ENCODE measurements at regions not wholly inside any gene's neighbourhood (a gene's known extent, or its start where the extent isn't known, plus 50 kb on each side); places are given as distances from the start of the nearest gene placed in this dataset.

GRCh38 chr20:12049125-12049524 is 131.4 kb downstream of the BTBD3 start:
- TF ChIP-seq EZH2 (IDR thresholded peaks at IDR 0.05; ENCODE audit: low read length) (no peak), CTCF (optimal IDR thresholded peaks at IDR 0.05 in 1 of 3, IDR thresholded peaks at IDR 0.05 in 1 of 3, conservative IDR thresholded peaks at IDR 0.05 in 1 of 3; ENCODE audit: extremely low read depth in 1 of 3, insufficient read depth in 2 of 3, low read length in 3 of 3) (no peak)
- H3K4me3 ChIP-seq (ENCODE audit: control insufficient read depth in 2 of 3, extremely low read depth in 1 of 3, insufficient read depth in 2 of 3, low read depth in 1 of 3, low read length in 3 of 3), result no peak overlapping the region
- no peak overlapping the region for H2AFZ ChIP-seq (ENCODE audit: control insufficient read depth, low read length)
- no peaks in the 10 kb centered on the region for H3K27me3 ChIP-seq (ENCODE audit: control insufficient read depth, extremely low read depth, insufficient read depth, low read length)
- H3K36me3 ChIP-seq (ENCODE audit: control insufficient read depth in 2 of 2, extremely low read depth in 1 of 2, insufficient read depth in 2 of 2, low read length in 2 of 2), result no peaks in the 10 kb centered on the region
- dilution Hi-C loops (cut with MboI; ENCODE audit: extremely low pct_ligation_motif_present, low sequenced_read_pairs), result no loop called here
- no peaks in the 10 kb centered on the region for H3K9me1 ChIP-seq (ENCODE audit: control insufficient read depth, extremely low read depth, insufficient read depth, low read length)
- no peaks in the 10 kb centered on the region for H3K79me2 ChIP-seq (ENCODE audit: control insufficient read depth, insufficient read depth, low read length)
- no peak overlapping the region for H3K27ac ChIP-seq (ENCODE audit: control insufficient read depth, insufficient read depth, low read length)
- DNase-seq (ENCODE audit: low read depth, low spot score) (no peak), FAIRE-seq (no peak)
- H3K4me1 ChIP-seq (ENCODE audit: control insufficient read depth, extremely low read depth, insufficient read depth, low read length), result peaks cover 13% of the 10 kb centered on the region
- no peaks in the 10 kb centered on the region for H4K20me1 ChIP-seq (ENCODE audit: control insufficient read depth, extremely low read depth, insufficient read depth, low read length)
- H3K4me2 ChIP-seq (ENCODE audit: control insufficient read depth, extremely low read depth, insufficient read depth, low read depth, low read length), result no peak overlapping the region
- no peak overlapping the region for H3K9ac ChIP-seq (ENCODE audit: control insufficient read depth, extremely low read depth, insufficient read depth, low read length)
- no peaks in the 10 kb centered on the region for H3K9me3 ChIP-seq (ENCODE audit: control insufficient read depth, low read depth, low read length)

DNA sequence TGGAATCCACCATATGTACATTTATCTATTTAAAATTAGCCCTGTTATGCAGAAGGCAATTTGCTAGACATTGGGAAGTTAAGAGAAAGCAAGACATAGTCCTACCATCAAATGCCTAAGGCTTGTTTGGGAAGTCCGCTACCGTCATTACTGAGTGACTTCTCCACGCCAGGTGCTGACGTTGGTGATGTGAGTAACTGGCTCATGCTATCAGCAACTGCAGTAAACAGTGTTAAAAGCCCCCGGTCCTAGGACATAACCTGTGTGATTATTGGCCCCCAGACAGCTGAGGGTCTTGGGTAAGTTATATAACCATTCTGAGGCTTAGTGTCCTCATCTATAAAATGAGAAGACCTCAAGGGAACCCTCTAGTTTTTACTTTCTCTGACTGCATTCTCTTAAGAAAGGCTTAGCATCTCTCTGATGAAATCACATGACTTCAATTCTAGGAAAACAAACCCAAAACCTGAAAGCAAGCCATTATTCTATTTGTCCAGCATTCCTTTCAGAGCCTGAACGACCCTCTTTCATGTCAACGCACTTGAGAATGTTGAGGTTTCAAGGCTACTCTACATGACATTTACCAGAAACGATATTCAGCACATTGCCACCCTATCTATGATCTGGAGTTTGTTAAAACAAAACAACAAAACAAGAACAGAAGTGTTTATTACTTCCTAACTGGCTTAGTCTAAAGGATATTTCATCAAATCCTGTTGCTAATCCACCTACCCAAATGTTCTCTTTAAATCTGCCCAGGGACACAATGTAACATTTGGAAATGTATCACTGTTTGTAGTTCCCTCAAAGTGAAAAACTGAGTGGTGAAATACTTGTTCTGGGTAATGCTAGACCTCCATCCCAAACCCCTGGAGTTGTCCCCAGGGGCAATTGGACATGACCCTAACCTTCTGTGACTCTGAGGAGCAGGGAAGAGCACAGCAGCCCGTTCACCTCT is 133.8 kb downstream of the BTBD3 start:
- FAIRE-seq (no peak), DNase-seq (ENCODE audit: low read depth, low spot score) (no peak)
- no peaks in the 10 kb centered on the region for H3K27me3 ChIP-seq (ENCODE audit: control insufficient read depth, extremely low read depth, insufficient read depth, low read length)
- H3K4me3 ChIP-seq (ENCODE audit: control insufficient read depth in 2 of 3, extremely low read depth in 1 of 3, insufficient read depth in 2 of 3, low read depth in 1 of 3, low read length in 3 of 3), result no peak overlapping the region
- no peak overlapping the region for H3K4me2 ChIP-seq (ENCODE audit: control insufficient read depth, extremely low read depth, insufficient read depth, low read depth, low read length)
- H3K9me1 ChIP-seq (ENCODE audit: control insufficient read depth, extremely low read depth, insufficient read depth, low read length), result no peaks in the 10 kb centered on the region
- H3K9ac ChIP-seq (ENCODE audit: control insufficient read depth, extremely low read depth, insufficient read depth, low read length), result no peak overlapping the region
- H4K20me1 ChIP-seq (ENCODE audit: control insufficient read depth, extremely low read depth, insufficient read depth, low read length), result no peaks in the 10 kb centered on the region
- no peak overlapping the region for H2AFZ ChIP-seq (ENCODE audit: control insufficient read depth, low read length)
- peaks cover 13% of the 10 kb centered on the region for H3K4me1 ChIP-seq (ENCODE audit: control insufficient read depth, extremely low read depth, insufficient read depth, low read length)
- dilution Hi-C loops (cut with MboI; ENCODE audit: extremely low pct_ligation_motif_present, low sequenced_read_pairs), result no loop called here
- no peaks in the 10 kb centered on the region for H3K79me2 ChIP-seq (ENCODE audit: control insufficient read depth, insufficient read depth, low read length)
- no peaks in the 10 kb centered on the region for H3K36me3 ChIP-seq (ENCODE audit: control insufficient read depth in 2 of 2, extremely low read depth in 1 of 2, insufficient read depth in 2 of 2, low read length in 2 of 2)
- no peak overlapping the region for H3K27ac ChIP-seq (ENCODE audit: control insufficient read depth, insufficient read depth, low read length)
- TF ChIP-seq CTCF (optimal IDR thresholded peaks at IDR 0.05 in 1 of 3, IDR thresholded peaks at IDR 0.05 in 1 of 3, conservative IDR thresholded peaks at IDR 0.05 in 1 of 3; ENCODE audit: extremely low read depth in 1 of 3, insufficient read depth in 2 of 3, low read length in 3 of 3), result no peak
- TF ChIP-seq EZH2 (IDR thresholded peaks at IDR 0.05; ENCODE audit: low read length), result no peak
- no peaks in the 10 kb centered on the region for H3K9me3 ChIP-seq (ENCODE audit: control insufficient read depth, low read depth, low read length)
